Right lobe of liver (tissue), 6 donors: ENCODE measurements at regions not wholly inside any gene's neighbourhood (a gene's known extent, or its start where the extent isn't known, plus 50 kb on each side); places are given as distances from the start of the nearest gene placed in this dataset.

Experiments used
- ATAC-seq, 4 donors: fragments of 200-7000 bp; cut with Tn5 transposase; one replicate each; pipeline ENCODE4 v1.9.1; 2020; ENCODE audit warnings: mild to moderate bottlenecking in 4 of 4, moderate library complexity in 4 of 4
- DNase-seq, 3 donors: peaks; one replicate each; pipeline ENCODE4 v3.0.0-alpha.2; 2020
- H3K27ac ChIP-seq, 3 donors: fragments of 200-600 bp; one replicate each; pipeline ENCODE4 v1.8.0; 2022
- H3K27me3 ChIP-seq, 2 donors: fragments of 200-600 bp; one replicate each; pipeline ENCODE4 v1.8.0; 2022
- H3K36me3 ChIP-seq, 4 donors: fragments of 200-600 bp; sonication (generic) in 1 of 4; one replicate each; pipeline versions ENCODE4 v1.5.1 to v1.8.0; 2017 to 2022; ENCODE audit warnings: control low read depth in 1 of 4
- H3K4me1 ChIP-seq, 4 donors: fragments of 200-600 bp; sonication (generic) in 1 of 4; one replicate each; pipeline versions ENCODE4 v1.5.1 to v1.8.0; 2017 to 2022; ENCODE audit warnings: control low read depth in 1 of 4
- H3K4me3 ChIP-seq, 3 donors: fragments of 200-600 bp; one replicate each; pipeline ENCODE4 v1.8.0; 2022
- H3K9me3 ChIP-seq, 4 donors: fragments of 200-600 bp; sonication (generic) in 1 of 4; one replicate each; pipeline versions ENCODE4 v1.5.1 to v1.8.0; 2017 to 2022; ENCODE audit warnings: control low read depth in 1 of 4
- POLR2A ChIP-seq: fragments of 450-650 bp; IDR thresholded peaks from one replicate; pipeline ENCODE4 v1.6.1; 2017; ENCODE audit warnings: antibody characterized with exemption, mild to moderate bottlenecking
- WGBS: methylation state at CpG from one replicate; pipeline ENCODE4 v1.1.6; 2018; ENCODE audit warnings: low coverage, low lambda C conversion rate; ENCODE audit not compliant: insufficient coverage; ENCODE audit errors: missing lambda C conversion rate; 5-methylcytosine and 5-hydroxymethylcytosine counted together
- intact Hi-C, 2 donors: fragments of 100-400 bp; cut with DNase I; formaldehyde crosslinking; loops; one replicate each; pipeline versions ENCODE4 v1.11.2 to v1.14.1; 2022
- TF ChIP-seq, protein P1 (sequence below), 4 donors: fragments of 200-600 bp in 3 of 4; fragments of 450-650 bp in 1 of 4; IDR thresholded peaks; one replicate each; pipeline versions ENCODE4 v1.5.1 to v1.8.0; 2016 to 2022; ENCODE audit warnings: antibody characterized with exemption in 4 of 4, mild to moderate bottlenecking in 2 of 4
- donor health status: DM: no; HTN: yes; CAD: no.
- donor health status: DM: no; HTN: no; CAD: no.
- donor health status: DM: no; HTN: no; CAD: no.
- donor health status: DM: no; HTN: yes; CAD: no.
- donor health status: DM: no; HTN: yes; CAD: no.

DNA sequence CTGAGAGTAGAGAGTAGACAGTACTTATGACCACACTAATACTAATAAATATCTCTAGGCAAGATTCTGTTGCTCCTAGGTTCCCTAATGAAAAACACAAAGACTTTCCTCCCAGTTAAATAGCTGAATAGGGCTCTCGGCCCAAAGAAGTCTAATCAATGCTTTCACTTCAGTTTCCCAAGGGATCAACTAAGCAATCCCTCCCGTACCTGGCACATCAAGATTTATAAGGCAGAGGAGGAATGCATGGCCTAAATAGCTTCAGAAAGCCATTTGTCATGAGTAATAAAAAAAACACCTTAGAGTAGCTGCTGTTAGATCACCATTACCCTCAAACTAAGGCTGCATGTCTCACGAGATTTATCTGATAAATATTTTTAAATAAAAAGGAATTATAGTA is 56.8 kb upstream of the EXOC1L start:
- 52% methylated on average over 3 of the region's 3 CpGs for WGBS

DNA sequence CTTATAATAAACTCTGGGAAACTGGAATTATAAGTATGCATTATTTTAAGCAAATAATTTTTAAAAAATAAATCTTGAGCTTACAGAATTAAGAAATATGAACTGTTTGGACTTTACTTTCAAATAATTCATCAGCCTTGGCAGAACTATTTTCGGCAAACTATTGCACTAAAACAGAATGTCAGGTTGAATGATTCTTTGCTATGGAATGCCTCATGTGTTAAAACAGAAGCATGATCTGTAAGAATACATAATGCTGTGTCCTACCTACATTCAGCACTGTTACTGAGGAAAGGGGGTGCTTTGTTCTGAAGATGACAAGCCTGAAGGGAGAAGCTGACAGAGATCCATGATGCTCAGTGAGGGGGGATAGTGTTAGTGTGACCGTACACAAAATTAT is 55.6 kb upstream of the EXOC1L start:
- no peak for ATAC-seq
- H3K9me3 ChIP-seq: no peaks in the 10 kb centered on the region
- DNase-seq: no peak
- H3K27me3 ChIP-seq: no peaks in the 10 kb centered on the region
- intact Hi-C loops: no loop called here
- no peak overlapping the region for H3K4me3 ChIP-seq
- H3K36me3 ChIP-seq: no peaks in the 10 kb centered on the region
- H3K4me1 ChIP-seq: no peaks in the 10 kb centered on the region
- TF ChIP-seq, protein P1, sequence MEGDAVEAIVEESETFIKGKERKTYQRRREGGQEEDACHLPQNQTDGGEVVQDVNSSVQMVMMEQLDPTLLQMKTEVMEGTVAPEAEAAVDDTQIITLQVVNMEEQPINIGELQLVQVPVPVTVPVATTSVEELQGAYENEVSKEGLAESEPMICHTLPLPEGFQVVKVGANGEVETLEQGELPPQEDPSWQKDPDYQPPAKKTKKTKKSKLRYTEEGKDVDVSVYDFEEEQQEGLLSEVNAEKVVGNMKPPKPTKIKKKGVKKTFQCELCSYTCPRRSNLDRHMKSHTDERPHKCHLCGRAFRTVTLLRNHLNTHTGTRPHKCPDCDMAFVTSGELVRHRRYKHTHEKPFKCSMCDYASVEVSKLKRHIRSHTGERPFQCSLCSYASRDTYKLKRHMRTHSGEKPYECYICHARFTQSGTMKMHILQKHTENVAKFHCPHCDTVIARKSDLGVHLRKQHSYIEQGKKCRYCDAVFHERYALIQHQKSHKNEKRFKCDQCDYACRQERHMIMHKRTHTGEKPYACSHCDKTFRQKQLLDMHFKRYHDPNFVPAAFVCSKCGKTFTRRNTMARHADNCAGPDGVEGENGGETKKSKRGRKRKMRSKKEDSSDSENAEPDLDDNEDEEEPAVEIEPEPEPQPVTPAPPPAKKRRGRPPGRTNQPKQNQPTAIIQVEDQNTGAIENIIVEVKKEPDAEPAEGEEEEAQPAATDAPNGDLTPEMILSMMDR (IDR thresholded peaks at IDR 0.05): no peak
- no peak for TF ChIP-seq POLR2A
- no peak overlapping the region for H3K27ac ChIP-seq
- 51% methylated on average over 2 of the region's 2 CpGs for WGBS

More for the DNA sequence above, 56.8 kb upstream of the EXOC1L start:
- no peak overlapping the region for H3K27ac ChIP-seq
- H3K4me3 ChIP-seq: no peak overlapping the region
- H3K27me3 ChIP-seq: no peaks in the 10 kb centered on the region
- ATAC-seq: no peak
- H3K36me3 ChIP-seq: no peaks in the 10 kb centered on the region
- no peaks in the 10 kb centered on the region for H3K4me1 ChIP-seq
- intact Hi-C loops: no loop called here
- no peaks in the 10 kb centered on the region for H3K9me3 ChIP-seq
- no peak for DNase-seq
- TF ChIP-seq, protein P1 (IDR thresholded peaks at IDR 0.05): no peak
- TF ChIP-seq POLR2A: no peak

DNA sequence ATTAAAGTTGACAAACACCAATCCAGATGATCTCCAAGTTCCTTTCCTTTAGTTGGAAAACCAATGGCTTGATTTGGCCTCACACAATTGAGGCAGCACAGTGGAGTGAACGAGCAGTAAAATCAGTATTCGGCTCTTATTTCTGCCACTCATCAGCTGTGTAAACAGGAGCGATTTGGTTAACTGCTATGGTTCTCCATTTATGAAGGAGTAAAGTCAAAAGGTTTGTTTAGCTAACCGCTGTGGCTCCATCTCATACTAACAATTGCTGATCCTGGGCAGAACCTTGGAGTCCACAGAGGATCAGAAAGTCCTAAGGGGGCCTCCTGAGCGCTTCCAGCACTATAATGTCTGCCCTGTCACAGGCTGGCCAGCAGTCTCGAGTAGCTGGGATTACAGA is 54.5 kb upstream of the EXOC1L start:
- ATAC-seq: no peak
- intact Hi-C loops: no loop called here
- no peak overlapping the region for H3K27ac ChIP-seq
- no peaks in the 10 kb centered on the region for H3K36me3 ChIP-seq
- TF ChIP-seq POLR2A: no peak
- TF ChIP-seq, protein P1 (IDR thresholded peaks at IDR 0.05): no peak
- H3K27me3 ChIP-seq: no peaks in the 10 kb centered on the region
- DNase-seq: no peak
- no peaks in the 10 kb centered on the region for H3K9me3 ChIP-seq
- H3K4me3 ChIP-seq: no peak overlapping the region
- no peaks in the 10 kb centered on the region for H3K4me1 ChIP-seq
- 59% methylated on average over 4 of the region's 6 CpGs for WGBS

DNA sequence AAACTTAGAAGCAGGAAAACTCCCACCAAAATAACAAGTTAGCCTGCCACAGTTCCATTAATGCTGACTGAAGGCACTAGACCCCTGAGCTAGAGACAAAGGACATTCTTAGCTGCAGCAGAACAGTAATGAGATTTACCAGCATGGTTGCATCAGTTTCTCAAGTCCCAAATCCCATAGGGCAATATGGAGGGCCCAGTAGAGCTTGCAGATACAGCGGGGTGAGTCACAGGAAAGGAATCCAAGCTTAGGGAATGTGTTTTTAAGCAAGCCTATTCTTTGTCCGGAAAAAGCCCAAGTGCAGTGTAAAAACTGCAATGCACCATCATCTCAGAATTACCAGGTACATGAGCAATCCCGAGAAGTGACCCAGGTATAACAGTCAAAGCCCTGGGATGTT is 51.3 kb upstream of the EXOC1L start:
- Histone ChIP-seq H3K27ac (no peak overlapping the region), H3K4me3 (no peak overlapping the region), H3K27me3 (no peaks in the 10 kb centered on the region), H3K36me3 (no peaks in the 10 kb centered on the region), H3K4me1 (no peaks in the 10 kb centered on the region), H3K9me3 (no peaks in the 10 kb centered on the region)
- WGBS: 62% methylated on average over 3 of the region's 3 CpGs
- TF ChIP-seq POLR2A: no peak
- TF ChIP-seq, protein P1 (IDR thresholded peaks at IDR 0.05): no peak
- intact Hi-C loops: no loop called here
- DNase-seq: no peak
- ATAC-seq: no peak
